Adrenal gland (tissue), 9 donors: ENCODE measurements at regions not wholly inside any gene's neighbourhood (a gene's known extent, or its start where the extent isn't known, plus 50 kb on each side); places are given as distances from the start of the nearest gene placed in this dataset.

Experiments used
- DNase-seq, 7 donors: peaks; one replicate each; pipeline ENCODE4 v3.0.0-alpha.2; 2019 to 2020
- H3K27ac ChIP-seq, 5 donors: fragments of 200-600 bp; sonication (generic) in 4 of 5; 1 replicate in 3 of 5; 2 replicates in 2 of 5; pipeline versions ENCODE4 v1.5.1 to v1.8.0; 2016 to 2020; ENCODE audit warnings: mild to moderate bottlenecking in 1 of 5
- H3K27me3 ChIP-seq: fragments of 200-600 bp; 2 replicates; pipeline ENCODE4 v1.8.0; 2021
- H3K36me3 ChIP-seq, 2 donors: fragments of 200-600 bp; replicated peaks in 1 of 2; 1 replicate in 1 of 2; 2 replicates in 1 of 2; pipeline versions ENCODE4 v1.5.1 to v1.8.0; 2018 to 2022
- H3K4me1 ChIP-seq, 2 donors: fragments of 200-600 bp; replicated peaks in 1 of 2; 1 replicate in 1 of 2; 2 replicates in 1 of 2; pipeline versions ENCODE4 v1.5.1 to v1.8.0; 2018 to 2021
- H3K4me3 ChIP-seq, 4 donors: fragments of 200-600 bp; sonication (generic) in 3 of 4; one replicate each; pipeline ENCODE4 v1.5.1; 2016 to 2018
- H3K9me3 ChIP-seq, 3 donors: fragments of 200-600 bp; sonication (generic) in 1 of 3; replicated peaks in 1 of 3; 1 replicate in 2 of 3; 2 replicates in 1 of 3; pipeline versions ENCODE4 v1.5.1 to v1.8.0; 2016 to 2021
- CTCF ChIP-seq, 6 experiments: fragments of 450-650 bp in 4 of 6; fragments of 200-600 bp in 2 of 6; sonication (generic) in 1 of 6; IDR thresholded peaks; 1 replicate in 5 of 6; 2 replicates in 1 of 6; pipeline versions ENCODE4 v1.5.1 to v1.8.0; 2016 to 2021; ENCODE audit warnings: antibody characterized with exemption in 6 of 6, mild to moderate bottlenecking in 2 of 6, moderate library complexity in 1 of 6
- POLR2A ChIP-seq, 2 donors: fragments of 450-650 bp; IDR thresholded peaks; one replicate each; pipeline ENCODE4 v1.6.1; 2017; ENCODE audit warnings: antibody characterized with exemption in 2 of 2, mild to moderate bottlenecking in 2 of 2, moderate library complexity in 1 of 2
- WGBS, 4 donors: extraction: QIAGEN DNeasy Blood & Tissue Kit in 2 of 4; methylation state at CpG; one replicate each; pipeline versions ENCODE4 v1.1.5 to v1.1.7; 2013 to 2017; 5-methylcytosine and 5-hydroxymethylcytosine counted together
- intact Hi-C, 2 donors: fragments of 100-400 bp; cut with DNase I; formaldehyde crosslinking; loops; one replicate each; pipeline versions ENCODE4 v1.14.1 to v1.15.0; 2022 to 2023
- donor health status: healthy with polysubstance abuse.
- donor health status: Bipolar disorder and iron deficiency.
- donor health status: DM: yes; HTN: yes; CAD: no.
- donor health status: DM: no; HTN: no; CAD: no.
- donor health status: DM: no; HTN: no; CAD: no.

- H3K27ac ChIP-seq = no peak overlapping the region
- no peaks in the 10 kb centered on the region for H3K27me3 ChIP-seq
- no peaks in the 10 kb centered on the region for H3K36me3 ChIP-seq
- DNase-seq = no peak
- H3K4me3 ChIP-seq = no peak overlapping the region
- intact Hi-C loops = no loop called here
- no peak for TF ChIP-seq POLR2A (IDR thresholded peaks at IDR 0.05)
- no peak for TF ChIP-seq CTCF (IDR thresholded peaks at IDR 0.05)
- H3K4me1 ChIP-seq = no peaks in the 10 kb centered on the region
- H3K9me3 ChIP-seq = no peaks in the 10 kb centered on the region
- 65 to 71% (median 69%) methylated on average over 2 of the region's 2 CpGs for WGBS, 4 donors
Measured at GRCh38 chr18:73099759-73100158, 232.0 kb upstream of the NETO1 start.

- H3K4me1 ChIP-seq = no peaks in the 10 kb centered on the region
- no peaks in the 10 kb centered on the region for H3K9me3 ChIP-seq
- no peak overlapping the region for H3K27ac ChIP-seq
- no peak for DNase-seq
- intact Hi-C loops = no loop called here
- no peaks in the 10 kb centered on the region for H3K27me3 ChIP-seq
- TF ChIP-seq POLR2A (IDR thresholded peaks at IDR 0.05) (no peak), CTCF (IDR thresholded peaks at IDR 0.05) (no peak)
- WGBS, 4 donors = 38 to 67% (median 61%) methylated on average over 1 of the region's 1 CpG
- H3K36me3 ChIP-seq = no peaks in the 10 kb centered on the region
- H3K4me3 ChIP-seq = no peak overlapping the region
Measured at GRCh38 chr18:73093687-73094250, 226.0 kb upstream of the NETO1 start.

GRCh38 chr18:73088445-73088844 lies 220.7 kb upstream of the NETO1 start:
- Histone ChIP-seq H3K27me3 (no peaks in the 10 kb centered on the region), H3K4me1 (no peaks in the 10 kb centered on the region), H3K27ac (no peak overlapping the region), H3K4me3 (no peak overlapping the region), H3K36me3 (no peaks in the 10 kb centered on the region), H3K9me3 (no peaks in the 10 kb centered on the region)
- DNase-seq = no peak
- 73 to 89% (median 79%) methylated on average over 1 of the region's 1 CpG for WGBS, 4 donors
- TF ChIP-seq CTCF (IDR thresholded peaks at IDR 0.05) = no peak
- intact Hi-C loops = no loop called here

- H3K4me3 ChIP-seq = no peak overlapping the region
- no peaks in the 10 kb centered on the region for H3K27me3 ChIP-seq
- H3K36me3 ChIP-seq = no peaks in the 10 kb centered on the region
- TF ChIP-seq CTCF (IDR thresholded peaks at IDR 0.05) = no peak
- no peak for TF ChIP-seq POLR2A (IDR thresholded peaks at IDR 0.05)
- no peaks in the 10 kb centered on the region for H3K9me3 ChIP-seq
- 57 to 72% (median 64%) methylated on average over 8 of the region's 8 CpGs for WGBS, 4 donors
- H3K4me1 ChIP-seq = no peaks in the 10 kb centered on the region
- intact Hi-C loops = no loop called here
- no peak for DNase-seq
- no peak overlapping the region for H3K27ac ChIP-seq
Measured at GRCh38 chr18:73087282-73087977, 219.6 kb upstream of the NETO1 start.
